ENCODE measurements at regions not wholly inside any gene's neighbourhood (a gene's known extent, or its start where the extent isn't known, plus 50 kb on each side); places are given as distances from the start of the nearest gene placed in this dataset.
A peak's percentile ranks its signal among the peaks of the same experiment; 100 is the strongest.

DNA sequence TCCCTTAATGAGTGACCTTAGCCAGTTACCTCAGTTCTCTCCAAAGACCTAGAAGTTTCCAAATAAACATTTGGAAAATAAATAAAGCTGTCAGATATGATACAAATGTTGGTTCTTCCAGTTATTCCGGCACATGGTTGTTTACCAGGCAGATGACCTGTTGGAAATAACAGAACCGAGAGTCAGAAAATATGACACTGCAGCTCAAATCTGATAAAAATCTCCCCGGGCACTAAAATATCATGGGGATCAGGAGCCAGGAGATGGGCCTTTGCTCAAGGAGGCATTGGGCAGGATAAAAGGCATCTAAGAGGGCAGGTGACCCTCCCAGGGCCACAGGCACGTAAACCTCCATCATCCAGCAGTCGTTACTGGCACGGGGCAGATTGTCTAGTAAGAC, 164.0 kb upstream of the LYZL1 start:
- DNase-seq = no peak

DNA sequence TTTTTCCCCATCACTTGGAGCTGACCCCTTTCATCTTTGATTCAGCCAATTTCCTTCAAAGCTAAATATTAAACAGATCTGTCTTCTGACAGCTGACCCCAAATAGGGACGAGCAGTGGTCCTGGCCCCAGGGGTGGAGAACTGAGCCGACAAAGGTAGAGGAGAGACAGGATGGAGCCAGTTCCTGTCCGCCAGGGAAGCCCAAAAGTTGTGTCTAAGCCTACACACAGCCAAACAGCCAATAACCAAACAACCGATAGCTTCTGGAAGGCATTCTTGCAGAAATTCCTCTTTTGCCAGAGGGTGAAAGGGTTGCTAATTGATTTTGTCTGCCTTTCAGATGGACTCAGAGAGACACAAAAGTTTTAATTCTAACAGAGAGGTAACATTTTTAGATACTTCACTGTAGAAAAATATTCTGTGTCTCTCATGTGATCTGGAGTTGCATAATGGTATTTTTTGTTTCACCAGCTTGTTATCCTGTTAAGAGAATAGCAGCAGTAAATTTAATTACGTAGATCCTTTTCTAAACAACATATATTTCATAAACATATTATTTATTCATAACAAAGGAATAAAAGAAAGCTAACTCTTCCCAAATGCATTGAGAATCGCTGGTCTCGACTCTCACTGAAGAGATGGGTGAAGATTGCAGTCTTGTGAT, 161.7 kb upstream of the LYZL1 start:
- no peak for DNase-seq

DNA sequence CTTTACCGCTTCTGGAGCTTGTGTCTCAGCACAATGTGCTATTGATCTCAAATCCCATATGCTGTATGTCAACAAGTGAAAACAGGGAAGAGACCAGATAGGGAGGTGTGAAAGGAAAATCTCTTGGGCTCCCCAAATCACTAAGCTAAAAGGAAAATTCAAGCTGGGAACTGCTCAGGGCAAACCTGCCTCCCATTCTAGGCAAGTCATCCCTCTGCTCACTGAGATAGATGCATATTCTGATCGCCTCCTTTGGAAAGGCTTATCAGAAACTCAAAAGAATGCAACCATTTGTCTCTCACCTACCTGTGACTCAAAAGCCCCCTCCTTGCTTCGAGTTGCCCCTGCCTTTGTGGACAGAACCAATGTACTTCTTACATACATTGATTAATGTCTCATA, 161.1 kb upstream of the LYZL1 start:
- DNase-seq = no peak

DNA sequence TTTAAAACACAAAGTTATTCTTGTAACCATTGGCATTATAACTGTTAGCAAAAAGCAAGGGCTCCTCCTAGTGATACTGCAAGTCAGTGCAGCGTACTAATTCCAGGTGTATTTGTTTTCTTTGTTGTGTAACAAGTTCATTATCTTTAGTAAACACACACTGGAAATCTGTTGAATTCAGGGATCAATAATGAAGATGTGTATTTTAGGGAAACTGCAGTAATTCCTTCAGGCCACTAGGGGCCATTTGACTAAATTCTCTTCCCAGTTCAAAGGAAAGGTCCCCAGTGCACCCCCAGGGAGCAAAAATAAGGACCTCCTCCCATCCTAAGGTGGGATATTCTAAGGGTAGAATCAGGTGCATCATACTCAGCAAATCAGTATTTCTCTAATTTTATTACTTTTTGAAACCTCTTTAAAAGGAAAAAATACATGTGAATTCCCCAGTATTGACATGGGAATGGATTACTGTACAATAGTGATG, 158.6 kb upstream of the LYZL1 start:
- DNase-seq = no peak

DNA sequence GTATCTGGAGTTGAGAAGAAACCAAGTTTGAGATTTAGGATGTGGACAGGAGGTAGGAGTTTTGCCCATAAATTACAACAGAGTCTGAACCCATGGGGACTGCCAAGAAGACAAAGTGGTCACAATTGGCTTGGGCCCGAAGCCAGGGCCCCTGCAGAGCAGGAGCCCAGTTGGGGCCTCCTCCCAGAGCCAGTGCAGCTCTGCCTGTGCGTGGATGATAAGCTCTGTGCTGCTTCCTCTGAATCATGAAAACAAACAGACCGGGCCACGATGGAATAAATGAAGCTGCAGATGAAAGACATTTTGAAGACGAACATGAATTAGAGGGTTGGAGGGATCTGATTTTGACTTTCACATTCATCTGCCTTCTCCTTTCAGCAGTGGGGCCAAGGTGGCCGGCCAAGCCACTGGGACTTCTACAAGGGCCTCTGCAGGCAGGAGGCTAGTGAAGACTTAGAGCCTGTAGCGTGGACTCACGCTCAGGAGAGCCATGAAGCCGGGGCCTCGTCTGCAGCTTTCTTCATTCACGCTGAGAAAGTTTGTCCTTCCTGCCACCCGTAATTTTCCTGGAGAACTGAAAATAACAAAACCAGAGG, 156.8 kb upstream of the LYZL1 start:
- DNase-seq = peak; percentile 57

DNA sequence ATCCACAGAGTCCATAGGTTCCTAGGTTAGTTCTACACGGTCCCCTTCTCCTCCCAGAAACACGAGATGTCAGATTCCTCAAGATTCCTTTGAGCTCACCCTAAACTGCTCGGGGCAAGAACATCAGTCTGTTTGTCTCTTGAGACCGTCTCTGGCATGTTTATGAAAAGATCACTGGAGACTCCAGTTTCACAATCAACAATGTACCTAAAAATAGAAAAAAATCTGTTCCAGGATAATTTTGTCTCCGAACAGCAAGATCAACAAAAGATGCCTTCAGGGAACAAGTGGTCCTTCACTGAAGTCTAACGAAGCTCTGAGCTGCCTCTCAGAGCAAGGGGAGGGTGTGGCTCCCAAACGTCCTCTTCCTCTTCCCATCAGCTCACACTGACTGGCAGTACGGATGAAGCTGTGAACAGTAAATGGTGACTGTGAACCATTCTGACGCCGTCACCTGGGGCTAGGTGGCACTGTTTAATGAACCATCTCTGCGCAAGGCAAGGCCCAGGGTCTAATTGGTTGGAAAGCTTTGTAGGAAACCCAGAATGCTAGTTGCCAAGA, 156.2 kb upstream of the LYZL1 start:
- peak; percentile 61 for DNase-seq

DNA sequence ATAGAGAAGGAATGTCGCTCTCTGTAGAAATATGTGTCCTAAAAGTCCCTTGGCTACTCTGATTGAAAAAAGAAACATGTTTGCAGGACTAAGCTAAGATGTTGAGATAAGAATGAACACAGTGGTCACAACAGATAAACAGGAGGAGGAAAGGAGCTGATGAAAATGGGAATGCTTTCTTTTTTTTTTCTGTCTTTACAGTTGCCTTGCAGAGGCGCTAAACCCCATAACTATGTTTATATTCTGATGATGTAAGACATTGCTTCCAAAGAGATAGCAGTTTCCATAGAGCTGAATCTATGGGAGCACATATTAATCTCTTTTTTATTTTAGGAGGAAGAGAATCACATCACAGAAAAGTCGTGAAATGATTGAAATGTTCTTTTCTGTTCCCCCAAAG, 153.5 kb upstream of the LYZL1 start:
- no peak for DNase-seq

DNA sequence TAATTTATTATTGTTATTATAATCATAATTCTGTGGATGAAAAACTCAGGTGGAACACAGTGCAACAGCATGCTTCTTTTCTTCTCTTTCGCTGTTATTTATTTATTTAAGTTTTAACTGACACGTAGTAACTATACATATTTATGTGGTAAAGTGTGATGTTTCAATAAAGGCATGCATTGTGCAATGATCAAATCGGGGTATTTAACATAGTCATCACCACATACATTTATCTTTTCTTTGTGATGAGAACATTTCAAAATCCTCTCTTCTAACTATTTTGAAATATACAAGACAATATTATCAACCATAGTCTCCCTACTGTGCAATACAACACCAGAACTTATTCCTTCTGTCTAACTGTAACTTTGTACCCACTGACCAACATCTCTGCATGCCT, 152.5 kb upstream of the LYZL1 start:
- DNase-seq = peak; percentile 45

DNA sequence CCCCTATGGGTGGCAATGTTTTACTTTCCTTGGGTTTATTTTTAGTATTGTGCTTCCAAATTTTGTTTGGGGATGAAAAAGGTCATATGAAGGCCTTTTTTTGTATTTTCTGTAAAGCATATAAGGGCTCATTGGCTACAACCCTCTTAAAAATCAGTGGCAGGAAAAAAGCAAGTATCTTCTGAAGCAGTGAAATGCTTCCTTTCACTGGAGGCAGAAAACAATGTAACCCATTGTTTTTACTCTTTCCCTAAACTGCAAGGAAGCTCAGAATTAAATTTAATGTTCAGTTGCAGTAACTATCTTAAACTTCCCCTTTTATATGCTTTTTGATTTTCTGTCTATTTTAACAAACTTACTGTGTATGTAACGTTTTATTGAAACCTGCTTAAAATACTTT, 148.7 kb upstream of the LYZL1 start:
- DNase-seq = no peak

DNA sequence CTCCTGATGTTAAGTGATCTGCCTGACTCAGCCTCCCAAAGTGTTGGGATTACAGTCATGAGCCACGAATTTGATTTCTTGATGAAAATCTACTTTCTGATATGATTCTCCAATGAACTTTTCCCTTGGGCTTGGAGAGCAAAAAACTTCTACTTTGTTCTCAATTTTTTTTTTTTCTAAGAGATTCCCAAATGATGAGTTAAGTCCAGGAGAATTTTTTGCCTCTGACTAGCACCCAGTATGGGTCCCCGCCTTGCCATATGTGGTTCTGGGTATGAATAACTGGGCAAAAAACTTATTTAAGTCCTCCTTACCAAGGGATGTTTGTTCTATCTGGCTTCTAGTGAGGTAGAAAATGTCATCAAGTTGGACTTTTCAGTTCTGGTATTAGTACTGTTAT, 147.9 kb upstream of the LYZL1 start:
- peak; percentile 98 for DNase-seq

DNA sequence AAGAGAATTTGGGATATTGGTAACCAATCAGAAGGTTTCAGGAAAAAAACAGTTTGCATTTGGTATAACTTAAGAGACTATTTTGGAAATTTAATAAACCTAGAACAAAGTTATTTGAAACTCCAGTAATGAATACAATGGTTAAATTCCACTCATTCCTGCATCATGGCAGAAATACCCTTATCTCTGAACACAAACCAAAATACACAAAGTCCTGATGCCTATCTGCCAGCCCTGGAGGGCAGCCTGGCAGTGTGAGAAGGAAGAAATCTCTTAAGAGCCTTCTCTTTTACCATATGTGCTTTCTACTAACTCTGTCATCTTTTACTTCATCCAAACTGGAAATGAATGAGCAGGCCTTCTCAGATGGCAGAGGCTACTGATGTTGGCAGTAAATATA, 147.1 kb upstream of the LYZL1 start:
- DNase-seq = peak; percentile 69

DNA sequence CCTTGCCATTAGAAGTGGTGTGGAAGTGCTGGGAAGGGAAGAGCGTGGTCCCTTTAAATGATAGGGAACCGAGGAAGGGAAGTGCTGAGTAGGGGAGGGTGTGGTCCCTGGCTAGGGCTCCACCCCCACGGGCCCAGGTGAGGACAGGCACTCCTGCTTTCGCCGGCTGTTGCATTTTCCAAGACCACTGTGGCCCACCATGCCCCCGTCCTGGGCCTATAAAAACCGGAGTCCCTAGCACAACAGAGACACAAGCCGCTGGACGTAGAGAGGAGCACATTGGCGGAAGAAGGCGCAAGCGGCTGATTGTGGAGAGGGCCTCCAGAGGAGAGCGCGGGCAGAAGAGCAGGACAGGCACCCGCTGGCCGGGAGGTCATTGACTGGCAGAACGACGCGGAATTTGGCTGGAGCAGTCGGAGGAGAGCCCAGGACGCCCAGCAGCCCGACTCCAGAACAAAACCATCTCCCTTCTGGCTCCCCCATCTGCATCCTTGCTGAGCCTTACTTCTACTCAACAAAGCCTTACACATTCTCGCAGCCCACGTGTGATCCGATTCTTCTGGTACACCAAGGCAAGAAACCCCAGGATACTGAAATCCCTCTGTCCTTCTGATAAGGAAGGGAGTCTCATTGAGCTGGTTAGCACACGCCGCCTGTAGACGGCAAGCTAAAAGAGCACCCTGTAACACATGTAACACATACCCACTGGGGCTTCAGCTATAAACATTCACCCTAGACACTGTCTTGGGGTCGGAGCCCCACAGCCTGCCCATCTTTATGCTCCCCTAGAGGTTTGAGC, 146.2 kb upstream of the LYZL1 start:
- no peak for DNase-seq

DNA sequence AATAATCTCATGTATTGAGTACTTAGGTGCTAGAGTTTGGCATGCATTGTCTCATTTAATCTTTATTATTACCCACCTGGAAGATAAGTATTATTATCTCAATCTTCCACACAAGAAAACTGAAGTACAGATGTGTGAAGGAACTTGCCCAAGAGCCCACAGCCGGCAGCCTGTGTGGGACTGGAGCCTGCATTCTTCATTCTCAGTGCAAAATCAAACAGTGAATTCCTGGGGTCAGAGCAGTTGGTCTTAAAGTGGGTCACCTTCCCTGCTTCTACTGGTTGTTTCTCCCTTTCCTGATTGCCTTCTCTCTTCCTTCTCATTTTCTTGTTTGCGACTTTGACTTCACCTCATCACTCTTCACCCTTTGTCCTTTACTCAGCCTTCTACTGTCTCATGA, 144.7 kb upstream of the LYZL1 start:
- no peak for DNase-seq

DNA sequence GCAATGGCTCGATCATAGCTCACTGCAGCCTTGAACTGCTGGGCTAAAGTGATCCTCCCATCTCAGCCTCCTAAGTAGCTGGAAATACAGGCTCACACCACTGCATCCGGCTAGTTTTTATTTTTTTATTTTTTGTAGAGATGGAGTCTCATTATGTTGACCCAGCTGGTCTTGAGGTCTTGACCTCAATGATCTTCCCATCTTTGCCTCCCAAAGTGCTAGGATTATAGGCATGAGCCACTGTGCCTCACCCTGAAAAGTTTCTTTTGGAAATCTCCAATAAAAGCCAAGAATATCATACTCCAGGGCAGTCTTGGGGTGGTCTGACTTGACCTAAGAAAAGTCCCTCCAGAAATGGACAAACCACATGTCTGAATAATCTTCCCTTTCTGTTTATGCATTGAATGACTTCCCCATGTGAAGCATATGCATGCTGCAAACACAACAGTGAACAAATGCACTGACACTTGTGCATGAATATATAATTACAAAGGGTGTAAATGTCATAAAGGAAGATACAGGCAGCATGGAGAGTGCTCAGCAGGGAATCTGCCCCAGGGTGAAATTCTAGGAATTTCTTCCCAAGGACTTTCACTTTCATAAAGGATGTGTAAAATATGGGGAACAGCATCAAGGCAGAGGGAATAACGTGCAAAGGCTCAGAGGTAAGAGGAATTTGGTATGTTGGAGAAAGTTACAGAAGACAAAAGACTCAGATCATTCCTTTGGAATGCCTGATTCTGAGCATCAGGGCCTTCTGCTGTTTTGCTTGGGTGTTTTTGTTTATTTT, 142.4 kb upstream of the LYZL1 start:
- DNase-seq = no peak

DNA sequence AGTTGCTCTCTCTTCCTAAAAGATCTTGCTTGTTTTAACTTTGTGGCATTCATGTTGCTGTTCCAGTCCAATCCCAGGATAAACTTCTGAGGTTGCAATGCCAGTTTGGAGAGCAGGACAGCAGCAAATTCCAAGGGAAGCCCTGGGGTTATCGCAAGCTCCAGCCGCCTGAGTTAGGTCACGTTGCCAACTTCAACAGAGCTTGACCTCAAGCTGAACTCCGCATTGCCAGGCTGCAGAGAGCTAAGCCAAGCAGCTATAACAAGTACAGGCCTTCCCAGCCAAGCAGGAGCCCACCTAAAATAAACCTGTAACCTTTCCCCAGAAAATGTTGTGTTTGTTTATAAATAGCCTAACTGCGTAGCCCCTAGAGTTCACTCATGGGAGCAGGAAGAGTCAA, 138.9 kb upstream of the LYZL1 start:
- DNase-seq = no peak

DNA sequence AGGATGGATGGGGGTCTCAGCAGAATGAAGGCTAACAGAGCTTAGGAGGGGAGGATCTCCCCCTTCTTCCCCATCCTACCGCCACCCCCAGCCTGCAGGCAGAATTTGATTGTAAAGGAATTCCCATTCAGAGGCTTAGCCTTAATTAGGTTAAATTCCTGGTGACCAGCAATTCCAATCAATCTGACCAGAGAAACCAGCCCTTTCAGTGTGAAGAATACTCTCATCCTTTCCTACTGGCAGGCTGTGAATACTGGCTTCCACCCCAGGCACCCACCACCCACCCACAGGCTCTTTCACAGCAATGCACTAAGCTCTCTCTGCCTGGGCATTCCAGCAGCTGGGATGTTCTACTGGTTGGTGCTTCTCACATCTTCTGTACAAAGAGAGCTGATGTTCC, 137.9 kb upstream of the LYZL1 start:
- no peak for DNase-seq

DNA sequence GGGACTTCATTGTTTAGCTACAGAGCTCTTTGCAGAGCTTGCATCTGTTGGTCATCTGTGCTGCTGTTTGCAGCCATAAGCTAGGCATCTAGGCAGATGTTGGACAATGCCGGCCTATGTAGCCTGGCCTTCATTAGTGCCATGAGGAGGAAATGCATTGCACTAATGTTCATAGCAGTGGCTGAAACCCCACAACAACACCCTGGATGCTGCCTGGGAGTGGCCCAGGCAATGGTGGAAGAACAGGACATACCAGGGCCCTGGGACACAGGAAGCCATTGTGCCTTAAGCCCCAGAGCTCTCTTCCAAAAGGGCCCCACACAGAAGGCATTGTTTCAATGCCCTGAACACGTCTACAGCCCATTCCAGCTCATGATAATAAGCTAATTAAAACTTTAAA, 131.5 kb upstream of the LYZL1 start:
- DNase-seq = no peak

DNA sequence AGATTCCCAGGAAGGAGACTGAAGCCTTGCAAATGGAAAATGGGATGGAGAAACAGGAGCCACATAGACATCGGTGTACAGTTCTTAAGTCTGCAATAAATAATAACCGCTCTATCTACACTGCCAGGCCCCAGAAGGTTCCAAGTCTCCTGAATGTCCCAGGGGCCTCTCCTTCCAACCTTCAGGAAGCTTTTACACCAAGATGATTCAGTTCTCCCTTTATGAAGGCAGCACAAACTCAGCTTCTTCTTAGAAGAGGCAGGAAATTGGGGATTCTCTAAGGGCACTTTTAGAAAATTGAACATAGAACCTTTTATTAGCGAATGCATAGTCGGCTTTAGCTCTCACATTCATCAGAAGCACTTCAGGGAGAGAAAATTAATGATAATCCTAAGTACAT, 130.8 kb upstream of the LYZL1 start:
- DNase-seq = no peak

DNA sequence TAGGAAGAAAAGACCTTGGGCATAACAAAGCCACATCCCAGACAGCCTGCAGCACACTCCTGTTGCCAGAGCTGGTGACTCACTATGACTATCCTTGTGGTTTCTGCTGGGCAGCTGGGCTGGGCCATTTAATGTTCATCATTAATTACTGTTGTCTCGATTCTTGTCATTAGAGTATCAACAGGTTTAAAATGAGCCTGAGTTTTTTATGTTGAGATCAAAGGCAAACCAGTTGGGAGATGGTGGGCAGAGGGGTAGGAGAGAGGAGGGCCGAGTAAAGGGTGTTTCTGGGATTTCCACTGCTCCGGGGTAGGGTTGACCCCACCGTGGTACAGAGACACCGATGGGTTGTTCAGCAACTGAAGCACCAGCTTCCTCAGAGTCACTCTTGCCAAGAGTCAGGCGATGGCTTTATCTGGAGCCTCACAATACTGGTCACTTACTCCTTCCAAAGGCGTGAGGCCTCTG, 128.7 kb upstream of the LYZL1 start:
- peak; percentile 86 for DNase-seq

DNA sequence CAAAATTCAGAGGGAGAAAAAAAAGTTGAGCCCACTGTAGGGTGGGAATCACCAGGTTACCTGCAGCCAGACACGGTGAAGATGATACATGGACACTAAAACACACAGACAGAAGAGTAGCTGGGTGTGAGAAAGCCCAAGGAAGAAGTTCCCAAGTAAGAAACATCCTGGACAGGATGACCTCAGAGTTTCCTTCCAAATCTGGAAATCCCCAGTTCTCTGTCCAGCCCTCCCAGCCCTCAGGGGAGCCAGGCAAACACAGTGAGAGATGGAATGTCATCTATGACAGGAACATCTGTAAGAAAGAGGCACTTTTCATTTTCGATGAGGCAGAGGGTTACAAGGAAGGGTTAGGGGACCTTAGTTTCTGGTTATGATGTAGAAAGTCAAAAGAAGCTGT, 125.1 kb upstream of the LYZL1 start:
- peak; percentile 79 for DNase-seq

DNA sequence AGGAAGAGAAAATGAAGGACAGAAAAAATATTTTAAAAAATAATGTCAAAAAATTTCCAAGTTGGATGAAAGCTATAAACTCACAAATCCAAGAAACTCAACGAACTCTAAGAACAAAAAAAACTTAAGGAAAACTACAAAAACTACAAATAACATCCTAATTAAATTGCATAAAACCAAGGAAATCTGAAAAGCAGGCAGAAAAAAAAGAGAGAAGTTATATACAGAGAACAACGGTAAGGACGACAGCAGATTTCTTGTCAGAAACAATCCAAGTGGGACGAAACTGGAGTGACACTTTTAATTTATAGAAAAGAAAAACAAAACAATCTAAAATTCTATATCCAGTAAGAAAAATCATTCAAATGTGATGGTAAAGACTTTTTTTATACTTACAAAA, 122.2 kb upstream of the LYZL1 start:
- DNase-seq = no peak

DNA sequence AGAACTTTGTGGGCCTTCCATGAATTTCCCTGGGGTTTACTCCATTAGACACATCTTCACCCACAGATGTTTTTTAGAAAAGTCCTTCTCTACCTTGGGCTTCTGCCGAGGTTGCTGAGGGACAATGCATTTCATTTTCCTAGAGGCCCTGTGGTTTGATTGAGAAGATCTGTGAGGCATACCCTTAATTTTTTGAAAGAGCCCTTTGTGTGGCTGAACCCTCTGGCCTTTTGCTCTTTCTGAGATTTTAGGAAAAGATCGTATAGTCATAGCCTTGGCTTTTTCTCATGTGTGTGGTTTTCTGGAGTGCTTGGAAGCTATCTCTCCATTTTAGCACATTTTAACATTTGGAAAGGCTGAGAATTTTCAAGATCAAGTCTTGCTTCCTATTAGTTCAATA, 119.8 kb upstream of the LYZL1 start:
- DNase-seq = no peak

DNA sequence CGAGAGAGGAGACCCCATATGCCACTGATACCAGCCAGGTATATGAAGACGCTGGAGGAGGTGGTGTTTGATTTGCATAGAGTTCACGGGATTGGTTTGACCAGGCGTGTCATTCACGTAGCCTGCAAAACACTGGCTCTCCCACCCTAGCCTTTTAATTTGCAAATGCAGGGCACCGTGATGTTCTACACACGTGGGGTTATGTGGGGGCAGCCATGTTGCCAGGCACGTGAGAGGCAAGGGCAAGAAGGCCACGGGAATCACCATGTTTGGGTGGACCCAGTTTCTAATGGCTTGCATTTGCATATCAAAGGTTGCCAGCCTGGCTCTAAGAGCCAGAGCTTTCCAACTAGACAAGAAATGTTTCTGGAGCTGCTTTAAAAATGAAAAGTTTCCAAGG, 117.2 kb upstream of the LYZL1 start:
- DNase-seq = no peak

Measured in fibroblast of skin of scalp (primary cell).